NCI-H2227 (cell line): ENCODE measurements at regions not wholly inside any gene's neighbourhood (a gene's known extent, or its start where the extent isn't known, plus 50 kb on each side); places are given as distances from the start of the nearest gene placed in this dataset.

Experiments
- DNase-seq: peaks from one replicate; lab custom pipeline; 2025; ENCODE audit not compliant: unreplicated experiment; lab: John Stamatoyannopoulos, UW

GRCh38 chr20:41952166-41952565 lies 334.0 kb upstream of the CHD6 start:
- no peak for DNase-seq

- DNase-seq, result no peak
These were observed 333.4 kb upstream of the CHD6 start for GRCh38 chr20:41951615-41952014.

GRCh38 chr20:41939659-41940058 lies 321.5 kb upstream of the CHD6 start:
- no peak for DNase-seq

GRCh38 chr20:41938353-41938752 lies 320.2 kb upstream of the CHD6 start:
- no peak for DNase-seq

- no peak for DNase-seq
These were observed 317.1 kb upstream of the CHD6 start for GRCh38 chr20:41935259-41935791.

- no peak for DNase-seq
These were observed 314.3 kb upstream of the CHD6 start for GRCh38 chr20:41932431-41932830.

- DNase-seq, result no peak
These were observed 309.5 kb upstream of the CHD6 start for GRCh38 chr20:41927655-41928054.

GRCh38 chr20:41927189-41927588 lies 309.0 kb upstream of the CHD6 start:
- no peak for DNase-seq

- DNase-seq, result no peak
These were observed 307.3 kb upstream of the CHD6 start for GRCh38 chr20:41925476-41925875.

GRCh38 chr20:41923624-41924023 lies 305.4 kb upstream of the CHD6 start:
- DNase-seq, result no peak

- DNase-seq, result no peak
These were observed 295.0 kb upstream of the CHD6 start for GRCh38 chr20:41913146-41913545.

GRCh38 chr20:41910558-41910957 lies 292.4 kb upstream of the CHD6 start:
- DNase-seq, result no peak

GRCh38 chr20:41905199-41905598 lies 287.0 kb upstream of the CHD6 start:
- no peak for DNase-seq

- DNase-seq, result no peak
These were observed 285.4 kb upstream of the CHD6 start for GRCh38 chr20:41903586-41903985.

GRCh38 chr20:41902346-41902745 lies 284.2 kb upstream of the CHD6 start:
- no peak for DNase-seq

- DNase-seq, result no peak
These were observed 282.1 kb upstream of the CHD6 start for GRCh38 chr20:41900201-41900691.

- no peak for DNase-seq
These were observed 279.5 kb upstream of the CHD6 start for GRCh38 chr20:41897708-41898107.

- no peak for DNase-seq
These were observed 277.3 kb upstream of the CHD6 start for GRCh38 chr20:41895241-41896032.

GRCh38 chr20:41894255-41894963 lies 276.2 kb upstream of the CHD6 start:
- DNase-seq, result no peak

GRCh38 chr20:41892031-41892430 lies 273.9 kb upstream of the CHD6 start:
- no peak for DNase-seq

- no peak for DNase-seq
These were observed 271.7 kb upstream of the CHD6 start for GRCh38 chr20:41889844-41890224.
